AG09309 (cell line): ENCODE measurements at regions not wholly inside any gene's neighbourhood (a gene's known extent, or its start where the extent isn't known, plus 50 kb on each side); places are given as distances from the start of the nearest gene placed in this dataset.

Experiments
- DNase-seq: peaks from one replicate; pipeline ENCODE4 v3.0.0-alpha.2; 2010; ENCODE audit warnings: low read depth
- H3K4me3 ChIP-seq: 2 replicates; pipeline ENCODE4 v1.5.1; 2011; ENCODE audit warnings: mild to moderate bottlenecking, low read depth, low read length, moderate library complexity; ENCODE audit not compliant: control insufficient read depth
- CTCF ChIP-seq: IDR thresholded peaks from 2 replicates; pipeline ENCODE4 v1.5.1; 2011; ENCODE audit warnings: mild to moderate bottlenecking, low read depth, low read length, inconsistent platforms; ENCODE audit not compliant: insufficient read depth, control insufficient read depth; ENCODE audit errors: missing control alignments

GRCh38 chr17:56661906-56662305, 68.4 kb downstream of the NOG start:
- TF ChIP-seq CTCF, result no peak
- DNase-seq, result no peak
- H3K4me3 ChIP-seq, result no peak overlapping the region

- DNase-seq, result no peak
- no peak overlapping the region for H3K4me3 ChIP-seq
- TF ChIP-seq CTCF, result no peak
These were observed 72.4 kb downstream of the NOG start for GRCh38 chr17:56665864-56666263.

- no peak overlapping the region for H3K4me3 ChIP-seq
- no peak for TF ChIP-seq CTCF
- DNase-seq, result no peak
These were observed 74.5 kb downstream of the NOG start for GRCh38 chr17:56667925-56668458.

- TF ChIP-seq CTCF, result no peak
- no peak for DNase-seq
- H3K4me3 ChIP-seq, result no peak overlapping the region
These were observed 78.7 kb downstream of the NOG start for GRCh38 chr17:56672195-56672594.

GRCh38 chr17:56674401-56674925, 81.0 kb downstream of the NOG start:
- no peak for TF ChIP-seq CTCF
- H3K4me3 ChIP-seq, result no peak overlapping the region
- no peak for DNase-seq

- H3K4me3 ChIP-seq, result no peak overlapping the region
- no peak for DNase-seq
- no peak for TF ChIP-seq CTCF
These were observed 82.6 kb downstream of the NOG start for GRCh38 chr17:56675876-56676660.
